Spleen (tissue), 11 donors: ENCODE measurements at regions not wholly inside any gene's neighbourhood (a gene's known extent, or its start where the extent isn't known, plus 50 kb on each side); places are given as distances from the start of the nearest gene placed in this dataset.

Experiments used
- DNase-seq: peaks from one replicate; pipeline ENCODE4 v3.0.0-alpha.2; 2020
- H3K27ac ChIP-seq, 8 donors: fragments of 200-600 bp; sonication (generic) in 7 of 8; 1 replicate in 4 of 8; 2 replicates in 4 of 8; pipeline versions ENCODE4 v1.5.0 to v1.8.0; 2016 to 2021; ENCODE audit warnings: inconsistent platforms in 4 of 8, mild to moderate bottlenecking in 4 of 8, moderate library complexity in 1 of 8
- H3K27me3 ChIP-seq, 7 donors: fragments of 200-600 bp; sonication (generic) in 6 of 7; replicated peaks in 1 of 7; 1 replicate in 4 of 7; 2 replicates in 3 of 7; pipeline versions ENCODE4 v1.5.0 to v1.8.0; 2016 to 2021; ENCODE audit warnings: inconsistent platforms in 3 of 7, mild to moderate bottlenecking in 1 of 7
- H3K36me3 ChIP-seq, 6 donors: fragments of 200-600 bp; sonication (generic) in 5 of 6; 1 replicate in 4 of 6; 2 replicates in 2 of 6; pipeline versions ENCODE4 v1.5.0 to v1.8.0; 2016 to 2021; ENCODE audit warnings: inconsistent platforms in 2 of 6
- H3K4me1 ChIP-seq, 6 donors: fragments of 200-600 bp; sonication (generic) in 5 of 6; 1 replicate in 3 of 6; 2 replicates in 3 of 6; pipeline versions ENCODE4 v1.5.0 to v1.8.0; 2016 to 2021; ENCODE audit warnings: inconsistent platforms in 3 of 6
- H3K4me3 ChIP-seq, 8 donors: fragments of 200-600 bp; sonication (generic) in 7 of 8; 1 replicate in 4 of 8; 2 replicates in 4 of 8; pipeline versions ENCODE4 v1.5.0 to v1.8.0; 2016 to 2021; ENCODE audit warnings: inconsistent platforms in 4 of 8, mild to moderate bottlenecking in 4 of 8, moderate library complexity in 2 of 8
- H3K9me3 ChIP-seq, 8 donors: fragments of 200-600 bp; sonication (generic) in 7 of 8; 1 replicate in 4 of 8; 2 replicates in 4 of 8; pipeline versions ENCODE4 v1.5.0 to v1.8.0; 2016 to 2021; ENCODE audit warnings: inconsistent platforms in 4 of 8
- POLR2A ChIP-seq, 3 donors: fragments of 450-650 bp; IDR thresholded peaks; one replicate each; pipeline ENCODE4 v1.5.1; 2017; ENCODE audit warnings: antibody characterized with exemption in 3 of 3, mild to moderate bottlenecking in 1 of 3
- POLR2AphosphoS5 ChIP-seq, 3 donors: sonication (generic); formaldehyde crosslinking; IDR thresholded peaks; one replicate each; pipeline ENCODE4 v1.5.1; 2017; ENCODE audit warnings: antibody characterized with exemption in 3 of 3
- WGBS, 5 donors: extraction: QIAGEN DNeasy Blood & Tissue Kit in 3 of 5; methylation state at CpG; one replicate each; pipeline versions ENCODE4 v1.1.5 to v1.1.7; 2013 to 2018; 5-methylcytosine and 5-hydroxymethylcytosine counted together
- intact Hi-C: fragments of 100-400 bp; cut with DNase I; formaldehyde crosslinking; loops from one replicate; pipeline ENCODE4 v1.15.0; 2023; ENCODE audit warnings: low total_unique reads
- TF ChIP-seq, protein P1 (sequence below), 11 experiments: fragments of 200-600 bp in 7 of 11; fragments of 450-650 bp in 4 of 11; sonication (generic) in 4 of 11; IDR thresholded peaks in 8 of 11; conservative IDR thresholded peaks in 3 of 11; 1 replicate in 7 of 11; 2 replicates in 4 of 11; pipeline versions ENCODE4 v1.4.0 to v1.8.0; 2016 to 2021; ENCODE audit warnings: antibody characterized with exemption in 11 of 11, inconsistent platforms in 4 of 11, mild to moderate bottlenecking in 1 of 11
- donor health status: healthy with polysubstance abuse.
- donor health status: DM: no; HTN: no; CAD: no; lungs with moderate emphysema.
- donor health status: DM: no; HTN: no; CAD: no.
- donor health status: Bipolar disorder and iron deficiency.
- donor health status: healthy.
- donor health status: DM: no; HTN: no; CAD: no.
- donor health status: DM: yes; HTN: yes; CAD: no.

DNA sequence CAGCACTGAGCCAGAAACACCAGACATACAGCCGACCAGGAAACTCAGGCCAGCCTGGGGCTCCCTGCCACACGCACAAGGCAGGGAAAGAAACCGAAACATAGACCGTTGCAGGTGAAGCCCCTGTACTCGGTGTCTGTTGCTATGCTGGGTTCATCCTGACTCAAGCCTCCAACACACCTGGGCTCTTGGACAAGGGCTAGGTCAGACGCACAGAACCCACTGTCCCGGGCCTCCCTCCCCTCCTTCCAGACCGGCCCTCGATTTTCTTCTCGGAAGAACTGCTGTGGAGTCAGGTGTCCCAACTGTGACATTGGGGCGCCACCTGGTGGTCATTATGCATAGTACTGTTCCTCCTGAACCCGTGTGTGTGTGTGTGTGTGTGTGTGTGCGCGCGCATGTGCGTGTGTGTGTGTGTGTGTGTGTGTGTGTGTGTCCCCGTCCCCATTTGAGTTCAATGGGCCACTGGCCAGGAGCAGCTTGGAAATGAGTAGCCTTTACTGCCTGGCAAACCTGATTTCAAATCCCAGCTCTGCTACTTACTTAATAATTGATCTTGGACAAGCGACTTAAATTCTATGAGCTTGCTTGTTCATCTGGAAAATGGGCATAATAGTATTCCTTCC lies 55.4 kb upstream of the GLI2 start:
- WGBS, 5 donors = 27 to 48% (median 30%) methylated on average over 7 to 14 of the region's 18 CpGs

DNA sequence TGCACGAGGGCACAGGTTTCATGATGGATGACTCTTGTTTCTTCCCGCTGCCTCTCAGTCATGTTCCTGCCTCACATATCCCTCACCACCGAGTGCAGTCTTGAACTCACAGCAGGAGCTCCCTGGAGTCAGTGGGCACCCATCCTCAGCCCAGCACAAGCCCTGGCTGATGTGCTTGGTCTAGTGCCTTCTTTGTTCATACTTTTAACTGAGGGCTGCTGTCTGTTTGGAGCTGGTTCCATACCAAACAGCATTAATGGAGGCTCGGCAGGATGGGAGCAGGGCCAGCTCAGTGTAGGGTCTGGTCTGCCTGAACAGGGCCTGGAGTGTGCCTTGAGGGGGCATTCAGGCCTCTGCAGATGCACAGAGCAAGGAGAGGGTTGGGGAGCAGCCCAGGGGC lies 54.5 kb upstream of the GLI2 start:
- no peaks in the 10 kb centered on the region for H3K36me3 ChIP-seq
- no peak overlapping the region for H3K4me3 ChIP-seq
- peaks cover 0 to 87% (median 15%) of the 10 kb centered on the region in 7 donors for H3K27me3 ChIP-seq
- peak; percentile 54 for DNase-seq
- H3K9me3 ChIP-seq = no peaks in the 10 kb centered on the region
- peaks cover 0 to 6% (median 3%) of the 10 kb centered on the region in 6 donors for H3K4me1 ChIP-seq
- TF ChIP-seq POLR2A (IDR thresholded peaks at IDR 0.05) (no peak), POLR2AphosphoS5 (IDR thresholded peaks at IDR 0.05) (no peak)
- TF ChIP-seq, protein P1, sequence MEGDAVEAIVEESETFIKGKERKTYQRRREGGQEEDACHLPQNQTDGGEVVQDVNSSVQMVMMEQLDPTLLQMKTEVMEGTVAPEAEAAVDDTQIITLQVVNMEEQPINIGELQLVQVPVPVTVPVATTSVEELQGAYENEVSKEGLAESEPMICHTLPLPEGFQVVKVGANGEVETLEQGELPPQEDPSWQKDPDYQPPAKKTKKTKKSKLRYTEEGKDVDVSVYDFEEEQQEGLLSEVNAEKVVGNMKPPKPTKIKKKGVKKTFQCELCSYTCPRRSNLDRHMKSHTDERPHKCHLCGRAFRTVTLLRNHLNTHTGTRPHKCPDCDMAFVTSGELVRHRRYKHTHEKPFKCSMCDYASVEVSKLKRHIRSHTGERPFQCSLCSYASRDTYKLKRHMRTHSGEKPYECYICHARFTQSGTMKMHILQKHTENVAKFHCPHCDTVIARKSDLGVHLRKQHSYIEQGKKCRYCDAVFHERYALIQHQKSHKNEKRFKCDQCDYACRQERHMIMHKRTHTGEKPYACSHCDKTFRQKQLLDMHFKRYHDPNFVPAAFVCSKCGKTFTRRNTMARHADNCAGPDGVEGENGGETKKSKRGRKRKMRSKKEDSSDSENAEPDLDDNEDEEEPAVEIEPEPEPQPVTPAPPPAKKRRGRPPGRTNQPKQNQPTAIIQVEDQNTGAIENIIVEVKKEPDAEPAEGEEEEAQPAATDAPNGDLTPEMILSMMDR (IDR thresholded peaks at IDR 0.05 in 8 of 11, conservative IDR thresholded peaks at IDR 0.05 in 3 of 11) = no peak
- intact Hi-C loops = loop anchor here (5.0 to 10.0 kb wide), 2 partner anchors 569 to 1046 kb away; no protein-coding TSS in a partner anchor
- H3K27ac ChIP-seq = no peak overlapping the region
- 58 to 68% (median 64%) methylated on average over 3 to 4 of the region's 4 CpGs for WGBS, 5 donors

More for the DNA sequence above, 55.4 kb upstream of the GLI2 start:
- H3K4me3 ChIP-seq = no peak overlapping the region
- intact Hi-C loops = loop anchor here (5.0 to 10.0 kb wide), 2 partner anchors 568 to 1045 kb away; no protein-coding TSS in a partner anchor
- no peak for TF ChIP-seq POLR2A (IDR thresholded peaks at IDR 0.05)
- TF ChIP-seq, protein P1 (IDR thresholded peaks at IDR 0.05 in 8 of 11, conservative IDR thresholded peaks at IDR 0.05 in 3 of 11) = peak in 10 of 11 experiments; percentile 17 to 87 (median 58)
- H3K9me3 ChIP-seq = no peaks in the 10 kb centered on the region
- H3K4me1 ChIP-seq = peaks cover 0 to 6% (median 3%) of the 10 kb centered on the region in 6 donors
- DNase-seq = peak; percentile 90
- H3K27me3 ChIP-seq = peaks cover 0 to 88% (median 19%) of the 10 kb centered on the region in 7 donors
- H3K27ac ChIP-seq = no peak overlapping the region
- H3K36me3 ChIP-seq = no peaks in the 10 kb centered on the region

DNA sequence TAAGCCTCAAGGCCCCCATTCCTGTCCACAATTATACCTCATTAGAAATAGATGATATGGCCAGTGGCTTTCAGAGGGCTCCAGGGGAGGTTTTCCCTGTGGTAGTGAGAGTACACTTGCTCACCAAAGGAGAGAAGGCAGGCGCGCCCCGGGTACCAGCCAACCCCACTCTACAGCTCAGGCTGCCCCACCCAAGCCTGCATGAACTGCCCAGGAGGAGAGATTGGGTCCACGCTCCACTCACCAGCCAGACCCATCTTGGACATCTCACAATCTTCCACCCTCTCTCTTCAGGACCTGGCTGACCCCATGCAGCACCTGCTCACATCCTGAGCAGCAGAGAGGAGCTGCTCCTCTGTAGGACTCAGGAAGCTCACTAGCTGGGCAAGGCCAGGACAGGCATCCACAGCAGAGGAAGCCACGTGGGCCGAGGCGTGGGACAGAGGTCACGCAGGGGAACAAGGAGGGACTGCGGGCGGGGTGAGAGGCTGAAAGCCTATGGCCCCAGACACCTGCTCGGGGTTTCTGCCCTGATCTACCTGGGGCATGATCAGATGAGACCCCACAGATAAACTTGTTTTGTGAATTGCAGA lies 53.9 kb upstream of the GLI2 start:
- whole genome bisulfite sequencing, 5 donors = 77 to 90% (median 82%) methylated on average over 11 of the region's 11 CpGs
- DNase-seq = peak; percentile 70
- intact Hi-C loops = loop anchor here (5.0 to 10.0 kb wide), 2 partner anchors 569 to 1047 kb away; no protein-coding TSS in a partner anchor
- peaks cover 0 to 6% (median 3%) of the 10 kb centered on the region in 6 donors for H3K4me1 ChIP-seq
- TF ChIP-seq, protein P1 (IDR thresholded peaks at IDR 0.05 in 8 of 11, conservative IDR thresholded peaks at IDR 0.05 in 3 of 11) = no peak
- H3K27ac ChIP-seq = no peak overlapping the region
- H3K4me3 ChIP-seq = no peak overlapping the region
- no peaks in the 10 kb centered on the region for H3K9me3 ChIP-seq
- no peaks in the 10 kb centered on the region for H3K36me3 ChIP-seq
- H3K27me3 ChIP-seq = peaks cover 0 to 85% (median 15%) of the 10 kb centered on the region in 7 donors

DNA sequence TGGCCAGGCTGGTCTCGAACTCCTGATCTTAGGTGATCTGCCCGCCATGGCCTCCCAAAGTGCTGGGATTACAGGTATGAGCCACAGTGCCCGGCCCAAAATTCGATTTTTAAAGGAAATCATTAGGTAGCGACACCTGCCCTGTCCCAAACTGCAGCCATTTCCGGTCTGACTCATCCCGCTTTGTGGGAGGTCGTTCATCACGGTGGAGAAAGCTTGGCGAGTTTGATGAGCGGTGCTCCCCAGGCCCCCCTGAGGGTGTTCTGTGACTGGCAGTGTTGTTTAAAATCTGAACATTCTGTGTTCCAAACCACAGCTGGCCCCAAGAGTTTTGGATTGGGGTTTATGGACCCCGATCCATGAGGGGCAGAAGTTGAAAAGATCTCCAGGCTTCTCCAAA lies 53.0 kb upstream of the GLI2 start:
- no peak overlapping the region for H3K4me3 ChIP-seq
- TF ChIP-seq, protein P1 (IDR thresholded peaks at IDR 0.05 in 8 of 11, conservative IDR thresholded peaks at IDR 0.05 in 3 of 11) = no peak
- TF ChIP-seq POLR2A (IDR thresholded peaks at IDR 0.05) = no peak
- TF ChIP-seq POLR2AphosphoS5 (IDR thresholded peaks at IDR 0.05) = no peak
- peaks cover 0 to 6% (median 3%) of the 10 kb centered on the region in 6 donors for H3K4me1 ChIP-seq
- no peaks in the 10 kb centered on the region for H3K9me3 ChIP-seq
- no peaks in the 10 kb centered on the region for H3K36me3 ChIP-seq
- H3K27me3 ChIP-seq = peaks cover 0 to 84% (median 15%) of the 10 kb centered on the region in 7 donors
- intact Hi-C loops = loop anchor here (5.0 to 10.0 kb wide), 2 partner anchors 570 to 1048 kb away; no protein-coding TSS in a partner anchor
- peak; percentile 50 for DNase-seq
- WGBS, 5 donors = 63 to 72% (median 71%) methylated on average over 12 of the region's 12 CpGs
- no peak overlapping the region for H3K27ac ChIP-seq
